GM04504 (cell line): ENCODE measurements at regions not wholly inside any gene's neighbourhood (a gene's known extent, or its start where the extent isn't known, plus 50 kb on each side); places are given as distances from the start of the nearest gene placed in this dataset.
"Not testable (repeated sequence)": the region's sequence is repeated elsewhere in the genome, so short reads cannot be mapped to it uniquely, and the experiment has no call there.

Experiments
- DNase-seq: peaks from one replicate; pipeline ENCODE4 v3.0.0-alpha.2; 2012; ENCODE audit warnings: low read depth

GRCh38 chr2:102871707-102872106 is 109.9 kb downstream of the TMEM182 start:
- no peak for DNase-seq

DNA sequence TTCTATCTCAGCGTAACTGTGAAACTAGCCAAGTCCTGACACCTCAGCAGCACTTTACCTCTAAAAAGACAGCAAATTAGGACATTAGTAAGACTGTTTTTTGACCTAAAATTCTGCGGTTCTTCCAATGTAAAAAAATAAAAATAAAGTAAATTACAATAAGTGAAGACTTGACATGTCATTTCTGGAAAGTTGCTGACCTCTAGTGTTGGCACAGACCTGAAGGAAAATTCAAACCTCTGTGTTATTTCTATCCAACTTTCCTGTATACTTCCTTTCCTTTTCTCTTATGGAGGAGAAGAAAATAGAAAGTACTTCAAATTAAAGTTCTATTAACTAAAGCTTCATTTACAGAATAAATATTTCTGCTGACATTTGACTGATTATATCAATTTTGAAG is 110.6 kb downstream of the TMEM182 start:
- no peak for DNase-seq

DNA sequence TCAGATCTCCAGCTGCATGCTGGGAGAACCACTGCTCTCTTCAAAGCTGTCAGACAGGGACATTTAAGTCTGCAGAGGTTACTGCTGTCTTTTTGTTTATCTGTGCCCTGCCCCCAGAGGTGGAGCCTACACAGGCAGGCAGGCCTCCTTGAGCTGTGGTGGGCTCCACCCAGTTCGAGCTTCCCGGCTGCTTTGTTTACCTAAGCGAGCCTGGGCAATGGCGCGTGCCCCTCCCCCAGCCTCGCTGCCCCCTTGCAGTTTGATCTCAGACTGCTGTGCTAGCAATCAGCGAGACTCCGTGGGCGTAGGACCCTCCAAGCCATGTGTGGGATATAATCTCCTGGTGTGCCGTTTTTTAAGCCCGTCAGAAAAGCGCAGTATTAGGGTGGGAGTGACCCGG is 117.7 kb downstream of the TMEM182 start:
- DNase-seq = not testable (repeated sequence)

- DNase-seq = no peak
Observed at GRCh38 chr2:102880731-102881130, 118.9 kb downstream of the TMEM182 start.

DNA sequence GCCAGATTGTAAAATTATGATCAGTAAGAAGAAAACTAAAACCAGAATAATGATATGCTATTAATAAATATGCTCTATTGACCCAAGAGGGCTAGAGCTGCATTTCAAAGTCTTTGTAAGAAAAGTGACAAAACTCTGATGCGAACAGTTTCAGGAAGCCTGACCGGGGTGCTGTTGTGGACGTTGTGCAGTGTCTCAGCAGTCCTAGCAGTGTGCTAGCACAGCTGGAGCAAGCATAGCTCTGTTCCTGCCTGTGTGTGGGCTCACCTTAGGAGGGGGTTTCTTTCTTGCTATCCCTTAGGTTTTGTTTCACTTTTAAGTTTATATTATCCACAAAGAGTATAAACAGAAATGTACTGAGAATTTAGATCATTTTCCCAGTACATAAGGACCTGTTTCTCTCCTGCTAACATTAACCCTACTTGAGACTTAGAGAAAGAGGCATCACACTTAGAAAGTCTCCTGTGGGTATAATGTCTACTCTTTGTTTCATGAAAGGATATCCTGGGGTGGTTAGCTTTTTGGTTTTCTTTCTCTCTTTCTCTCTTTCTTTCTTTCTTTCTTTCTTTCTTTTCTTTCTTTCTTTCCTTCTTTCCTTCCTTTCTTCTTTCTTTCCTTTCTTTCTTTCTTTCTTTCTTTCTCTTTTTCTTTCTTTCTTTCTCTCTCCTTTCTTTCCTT is 124.5 kb downstream of the TMEM182 start:
- DNase-seq = no peak

- DNase-seq = no peak
Observed at GRCh38 chr2:102888514-102888913, 126.7 kb downstream of the TMEM182 start.

- no peak for DNase-seq
Observed at GRCh38 chr2:102891296-102891695, 129.5 kb downstream of the TMEM182 start.

- DNase-seq = no peak
Observed at GRCh38 chr2:102892698-102893310, 131.0 kb downstream of the TMEM182 start.

GRCh38 chr2:102893870-102894269 is 132.0 kb downstream of the TMEM182 start:
- DNase-seq = no peak

GRCh38 chr2:102895376-102895775 is 133.5 kb downstream of the TMEM182 start:
- DNase-seq = no peak

DNA sequence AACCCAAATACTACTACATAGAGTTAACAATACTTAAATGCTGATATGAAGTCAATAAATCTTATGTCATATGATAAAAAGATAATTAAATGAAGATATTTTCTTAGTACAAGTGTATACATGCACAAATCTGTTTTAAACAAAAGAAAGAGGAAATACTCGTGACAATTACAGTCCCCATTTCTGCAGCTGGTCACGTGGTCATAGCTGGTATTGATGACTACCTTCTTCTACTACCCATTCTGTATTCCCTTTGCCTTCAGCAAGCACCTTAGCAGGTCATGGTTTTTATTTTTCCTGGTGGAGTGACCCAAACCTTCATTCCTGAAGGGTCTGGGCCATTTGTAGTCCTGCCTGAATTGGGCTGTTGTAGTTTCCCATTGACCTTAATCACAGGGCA is 147.4 kb downstream of the TMEM182 start:
- not testable (repeated sequence) for DNase-seq

GRCh38 chr2:102910724-102911123 is 148.9 kb downstream of the TMEM182 start:
- DNase-seq = no peak

- peak; percentile 3 for DNase-seq
Observed at GRCh38 chr2:102915128-102915527, 153.3 kb downstream of the TMEM182 start.

DNA sequence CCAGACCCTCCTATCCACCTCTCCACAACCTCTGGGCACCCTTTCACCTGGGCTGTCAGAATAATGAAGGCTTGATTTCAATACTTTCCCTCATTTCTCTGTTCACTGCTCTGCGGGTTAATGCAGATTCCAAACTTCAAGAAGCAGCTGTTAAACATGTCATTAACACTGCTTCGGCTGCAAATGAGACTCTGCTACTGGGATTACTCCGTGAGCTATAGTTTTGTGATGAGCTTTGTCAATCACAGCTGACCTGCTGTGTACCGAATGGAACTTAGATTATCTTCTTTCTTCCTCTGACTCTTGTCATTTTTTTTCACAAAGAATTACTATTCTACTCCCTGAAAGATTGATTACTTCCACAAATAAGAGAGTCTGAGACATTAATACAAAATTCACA is 160.5 kb downstream of the TMEM182 start:
- no peak for DNase-seq

DNA sequence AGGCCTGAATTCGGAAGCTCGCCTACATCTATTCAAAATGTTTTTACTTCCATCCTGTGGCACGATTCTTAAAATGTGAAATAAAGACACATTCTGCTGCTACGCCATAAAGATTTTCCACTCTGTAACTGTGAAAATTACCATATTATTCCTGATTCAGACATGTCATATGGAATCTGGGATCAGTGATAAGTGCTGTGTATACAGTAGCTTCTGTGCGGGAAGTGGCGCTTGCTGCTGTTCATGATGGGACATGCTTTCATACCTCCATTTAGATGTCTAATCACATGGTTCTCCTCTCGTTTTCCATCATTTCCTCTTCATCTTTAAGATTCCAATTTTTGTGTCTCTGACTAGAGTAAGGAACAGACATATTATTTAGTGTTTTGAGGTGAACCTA is 163.2 kb downstream of the TMEM182 start:
- no peak for DNase-seq

DNA sequence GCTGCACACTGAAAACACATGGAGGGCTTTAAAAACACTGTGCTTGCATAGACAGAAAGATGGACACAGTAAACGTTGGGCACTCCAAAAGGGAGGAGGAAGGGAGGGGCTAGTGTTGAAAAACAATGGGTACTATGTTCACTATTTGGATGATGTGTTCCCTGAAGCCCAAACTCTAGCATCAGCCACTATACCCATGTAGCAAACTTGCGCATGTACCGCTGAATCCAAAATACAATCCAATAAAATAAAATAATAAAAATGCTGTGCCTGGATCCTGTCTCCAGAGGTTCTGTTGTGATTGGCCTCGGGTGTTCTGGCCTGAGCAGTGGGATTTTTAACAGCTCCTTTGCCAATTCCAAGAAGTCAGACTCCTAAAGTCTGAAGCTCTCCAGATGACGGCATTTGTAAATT is 166.0 kb downstream of the TMEM182 start:
- DNase-seq = no peak

DNA sequence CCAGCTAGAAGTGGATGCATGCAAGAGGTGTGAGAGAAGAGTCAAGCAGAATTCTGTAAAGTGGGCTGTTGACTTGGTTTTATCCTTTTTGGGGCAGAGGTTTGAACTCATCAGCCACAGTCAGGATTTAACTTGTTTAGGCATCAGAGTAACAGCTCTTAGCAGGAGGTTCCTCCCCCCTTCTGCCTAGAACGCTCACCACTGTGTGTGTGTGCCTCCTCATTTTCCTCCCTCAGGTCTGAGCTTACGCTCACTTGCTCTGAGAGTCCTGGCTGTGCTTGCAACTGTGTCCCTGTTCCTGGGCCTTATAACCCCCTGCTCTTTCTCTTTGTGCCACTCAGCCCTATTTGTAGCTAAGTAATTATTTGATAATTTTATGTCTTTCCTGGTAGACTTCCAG is 167.9 kb downstream of the TMEM182 start:
- no peak for DNase-seq

- DNase-seq = no peak
Observed at GRCh38 chr2:102932501-102932900, 170.7 kb downstream of the TMEM182 start.

DNA sequence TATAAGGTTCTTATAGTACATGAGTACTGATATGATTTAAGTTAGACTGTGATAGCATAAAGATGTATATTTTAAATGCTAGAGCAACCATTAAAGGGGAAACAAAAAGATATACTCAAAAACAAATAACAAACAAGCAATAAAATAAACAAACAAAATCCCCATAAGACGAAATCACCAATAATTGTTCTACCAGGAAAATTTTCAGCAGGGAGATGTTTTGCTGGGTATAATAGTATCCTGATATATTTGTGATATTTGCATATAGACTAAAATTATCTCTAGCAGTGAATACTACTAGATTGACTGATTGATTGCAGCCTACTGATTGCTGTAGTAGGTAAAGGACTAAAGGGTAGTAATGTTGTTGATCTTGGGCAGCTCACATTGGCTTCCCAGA is 177.4 kb downstream of the TMEM182 start:
- DNase-seq = no peak

GRCh38 chr2:102940684-102941083 is 178.9 kb downstream of the TMEM182 start:
- no peak for DNase-seq

DNA sequence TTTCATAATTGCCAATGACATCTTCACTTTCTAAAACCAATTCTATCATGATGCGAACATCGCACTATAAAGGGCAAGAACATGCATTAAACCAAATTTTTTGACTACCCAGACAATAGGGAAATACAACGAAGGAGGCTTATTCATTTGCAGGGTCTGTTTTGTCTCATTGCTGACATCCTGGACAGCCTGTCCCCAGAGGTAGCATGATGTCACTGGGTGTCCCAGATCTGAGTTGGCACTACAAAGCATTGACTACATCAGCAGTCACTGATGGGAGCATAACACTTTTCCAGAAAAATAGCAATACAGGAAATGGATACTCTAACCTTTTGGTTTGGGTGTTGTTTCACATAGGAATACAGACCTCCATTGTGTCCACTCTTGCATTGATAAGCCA is 180.3 kb downstream of the TMEM182 start:
- DNase-seq = no peak

GRCh38 chr2:102943251-102943650 is 181.4 kb downstream of the TMEM182 start:
- DNase-seq = no peak

DNA sequence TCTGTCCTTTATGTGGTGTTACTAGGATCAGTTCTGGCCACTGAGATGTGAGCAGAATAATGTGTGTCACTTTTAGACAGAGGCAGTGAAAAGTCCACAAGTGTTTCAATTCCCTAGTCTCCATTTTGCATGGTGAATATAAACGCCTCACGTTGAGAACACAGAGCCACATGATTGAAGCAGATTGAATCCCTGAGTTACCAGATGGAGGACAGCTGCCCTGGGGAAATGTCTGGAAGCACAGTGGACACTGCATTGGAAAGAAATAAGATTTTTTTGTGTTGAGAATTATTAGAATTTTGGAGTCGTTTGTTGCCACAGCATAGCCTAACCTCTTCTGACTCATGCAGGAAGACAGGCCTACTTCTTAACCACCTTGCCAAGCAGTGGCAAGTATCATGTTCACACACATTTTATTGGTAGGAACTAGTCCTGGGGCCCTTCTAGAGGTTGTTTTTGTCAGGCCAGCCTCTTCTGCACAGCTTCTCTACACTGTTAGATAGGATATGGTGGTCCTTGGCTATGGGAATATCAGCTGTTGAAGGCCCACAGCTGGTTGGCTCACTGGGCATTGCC is 188.6 kb downstream of the TMEM182 start:
- no peak for DNase-seq

- no peak for DNase-seq
Observed at GRCh38 chr2:102951249-102951648, 189.4 kb downstream of the TMEM182 start.
